ENCODE measurements at regions not wholly inside any gene's neighbourhood (a gene's known extent, or its start where the extent isn't known, plus 50 kb on each side); places are given as distances from the start of the nearest gene placed in this dataset.
"Not testable (repeated sequence)": the region's sequence is repeated elsewhere in the genome, so short reads cannot be mapped to it uniquely, and the experiment has no call there.

DNA sequence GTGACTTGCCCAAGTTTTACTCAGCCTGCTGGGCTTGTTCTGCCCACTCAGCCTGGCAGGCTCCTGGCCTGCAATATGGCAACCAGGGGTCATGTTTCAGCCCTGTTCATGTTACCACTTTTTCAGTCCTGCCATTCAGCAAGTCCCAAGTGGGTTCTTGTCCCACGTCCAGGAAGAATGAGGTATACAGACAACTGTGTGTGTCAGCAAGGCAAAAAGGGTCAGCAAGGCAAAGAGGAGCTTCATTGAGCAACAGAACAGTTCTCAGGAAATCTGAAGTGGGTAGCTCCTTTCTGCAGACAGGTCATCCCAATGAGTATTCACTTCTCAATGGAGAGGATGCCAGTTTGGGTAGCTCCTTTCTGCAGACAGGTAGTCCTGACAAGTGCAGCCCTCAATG, 1233.3 kb upstream of the B3GALT2 start:
- DNase-seq (ENCODE audit: low spot score): no peak

DNA sequence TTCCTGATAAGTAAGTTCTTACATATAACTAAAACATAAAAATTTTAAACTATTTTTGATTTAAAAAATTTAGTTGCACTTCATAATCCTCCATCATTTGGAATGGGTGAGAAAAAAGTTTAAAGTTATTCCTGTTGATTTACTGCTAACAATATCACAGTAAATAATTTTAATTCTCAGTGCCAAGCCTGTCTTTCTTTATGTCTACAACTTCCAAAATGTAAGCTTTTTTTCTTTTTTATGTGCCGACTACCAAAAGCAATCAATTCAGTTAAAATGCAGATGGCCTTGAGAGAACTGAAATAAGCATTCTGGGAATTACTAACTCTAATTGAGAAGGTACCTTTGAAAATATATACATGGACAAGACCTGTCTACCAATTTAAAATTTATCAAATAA, 1224.3 kb upstream of the B3GALT2 start:
- DNase-seq (ENCODE audit: low spot score): no peak

DNA sequence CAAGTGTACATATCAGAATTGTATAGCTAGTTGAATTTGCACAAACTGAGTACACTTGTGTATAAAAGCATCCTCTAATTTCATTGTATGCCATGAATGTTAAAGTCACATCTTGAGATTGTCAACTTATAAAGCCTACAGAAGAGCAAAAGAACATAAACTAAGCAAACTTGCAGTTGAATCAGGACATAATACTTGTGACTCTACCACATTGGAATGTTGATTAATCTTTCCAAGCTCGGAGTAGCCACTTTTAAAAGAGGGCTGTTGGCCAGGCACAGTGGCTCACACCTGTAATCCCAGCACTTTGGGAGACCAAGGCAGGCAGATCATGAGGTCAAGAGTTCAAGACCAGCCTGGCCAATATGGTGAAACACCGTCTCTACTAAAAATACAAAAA, 1220.8 kb upstream of the B3GALT2 start:
- not testable (repeated sequence) for DNase-seq (ENCODE audit: low spot score)

- peak; percentile 42 for DNase-seq (ENCODE audit: low spot score)
These were observed 1208.3 kb upstream of the B3GALT2 start for GRCh38 chr1:194394676-194395075.

GRCh38 chr1:194387531-194387930, 1201.1 kb upstream of the B3GALT2 start:
- no peak for DNase-seq (ENCODE audit: low spot score)

- no peak for DNase-seq (ENCODE audit: low spot score)
These were observed 1192.1 kb upstream of the B3GALT2 start for GRCh38 chr1:194378517-194378916.

- DNase-seq (ENCODE audit: low spot score): no peak
These were observed 1188.2 kb upstream of the B3GALT2 start for GRCh38 chr1:194374649-194375048.

GRCh38 chr1:194372266-194372665, 1185.9 kb upstream of the B3GALT2 start:
- DNase-seq (ENCODE audit: low spot score): peak; percentile 24

DNA sequence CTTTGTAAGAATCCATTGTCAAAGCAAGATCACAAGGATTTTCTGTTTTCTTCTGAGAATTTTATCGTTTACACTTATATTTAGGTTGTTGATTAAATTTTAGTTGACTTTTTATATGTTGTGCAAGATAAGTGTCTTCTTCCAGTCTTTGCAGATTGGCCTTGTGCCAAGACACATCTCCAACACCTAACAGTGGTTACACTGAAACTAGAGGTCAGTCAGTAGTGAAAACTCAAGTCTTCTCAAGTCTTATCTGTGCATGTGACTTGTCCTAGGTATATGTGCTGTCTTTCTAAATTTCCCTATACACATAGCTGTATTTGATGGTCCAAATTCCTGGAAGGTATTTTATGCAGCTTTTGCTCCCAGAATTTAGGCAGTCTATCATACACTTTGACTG, 1183.2 kb upstream of the B3GALT2 start:
- no peak for DNase-seq (ENCODE audit: low spot score)

DNA sequence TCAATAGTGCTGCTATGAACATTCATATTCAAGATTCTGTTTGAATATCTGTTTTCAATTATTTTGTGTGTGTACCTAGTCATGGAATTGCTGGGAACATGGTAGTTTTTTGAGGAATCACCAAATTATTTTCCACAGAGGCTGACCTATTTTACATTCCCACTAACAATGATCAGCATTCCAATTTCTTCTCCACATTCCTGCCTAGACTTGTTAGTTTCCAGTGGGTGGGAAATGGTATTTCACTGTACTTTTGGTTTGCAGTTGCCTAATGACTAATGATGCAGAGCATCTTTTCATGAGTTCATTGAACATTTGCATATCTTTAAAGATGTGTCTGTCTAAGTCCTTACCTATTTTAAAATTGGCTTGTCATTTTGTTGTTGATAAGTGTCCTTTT, 1182.6 kb upstream of the B3GALT2 start:
- DNase-seq (ENCODE audit: low spot score): no peak

GRCh38 chr1:194367121-194367520, 1180.7 kb upstream of the B3GALT2 start:
- DNase-seq (ENCODE audit: low spot score): no peak

GRCh38 chr1:194366705-194367104, 1180.3 kb upstream of the B3GALT2 start:
- no peak for DNase-seq (ENCODE audit: low spot score)

- no peak for DNase-seq (ENCODE audit: low spot score)
These were observed 1175.9 kb upstream of the B3GALT2 start for GRCh38 chr1:194362327-194362726.

DNA sequence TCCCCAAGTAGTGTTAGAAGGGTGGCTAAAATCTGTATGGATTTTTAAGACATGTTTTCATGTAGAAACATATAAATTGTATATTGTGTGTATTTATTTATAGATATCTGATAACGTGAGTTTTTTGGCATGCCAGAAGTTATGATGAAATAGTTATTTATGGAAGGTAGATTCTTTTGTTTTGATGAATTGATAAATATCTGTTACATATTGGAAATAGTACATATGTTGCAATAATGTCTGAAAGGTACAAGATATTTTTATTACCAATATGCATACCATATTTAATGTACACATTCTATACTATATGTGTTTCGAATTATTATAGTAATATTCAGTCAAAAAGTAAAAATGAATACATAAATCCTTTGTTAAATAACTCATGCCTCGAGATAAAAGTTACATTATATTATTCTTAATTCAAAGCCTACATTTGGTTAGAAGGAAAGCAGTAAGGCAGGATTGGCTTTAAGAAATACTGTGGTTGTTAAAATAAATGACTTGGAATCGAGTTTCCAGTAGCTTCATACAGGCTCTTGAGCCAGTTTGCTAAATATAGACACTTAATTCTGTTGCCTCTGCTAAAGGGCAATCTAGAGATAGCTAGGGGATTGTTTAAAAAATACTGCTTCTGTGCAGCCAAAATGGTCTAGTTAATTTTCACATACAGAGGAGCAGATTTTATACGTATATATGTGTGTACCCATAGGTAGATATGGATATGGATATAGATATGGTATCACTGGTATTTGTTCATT, 1175.1 kb upstream of the B3GALT2 start:
- DNase-seq (ENCODE audit: low spot score): no peak

DNA sequence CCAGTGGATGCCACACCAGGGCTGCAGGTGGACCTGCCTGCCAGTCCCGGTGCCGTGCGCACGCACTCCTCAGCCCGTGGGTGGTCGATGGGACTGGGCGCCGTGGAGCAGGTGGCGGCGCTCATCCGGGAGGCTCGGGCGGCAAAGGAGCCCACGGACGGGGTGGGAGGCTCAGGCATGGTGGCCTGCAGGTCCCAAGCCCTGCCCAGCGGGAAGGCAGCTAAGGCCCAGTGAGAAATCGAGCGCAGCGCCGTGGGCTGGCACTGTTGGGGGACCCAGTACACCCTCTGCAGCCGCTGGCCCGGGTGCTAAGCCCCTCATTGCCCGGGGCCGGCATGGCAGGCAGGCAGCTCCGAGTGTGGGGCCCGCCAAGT, 1171.8 kb upstream of the B3GALT2 start:
- DNase-seq (ENCODE audit: low spot score): no peak

GRCh38 chr1:194357573-194358207, 1171.3 kb upstream of the B3GALT2 start:
- not testable (repeated sequence) for DNase-seq (ENCODE audit: low spot score)

DNA sequence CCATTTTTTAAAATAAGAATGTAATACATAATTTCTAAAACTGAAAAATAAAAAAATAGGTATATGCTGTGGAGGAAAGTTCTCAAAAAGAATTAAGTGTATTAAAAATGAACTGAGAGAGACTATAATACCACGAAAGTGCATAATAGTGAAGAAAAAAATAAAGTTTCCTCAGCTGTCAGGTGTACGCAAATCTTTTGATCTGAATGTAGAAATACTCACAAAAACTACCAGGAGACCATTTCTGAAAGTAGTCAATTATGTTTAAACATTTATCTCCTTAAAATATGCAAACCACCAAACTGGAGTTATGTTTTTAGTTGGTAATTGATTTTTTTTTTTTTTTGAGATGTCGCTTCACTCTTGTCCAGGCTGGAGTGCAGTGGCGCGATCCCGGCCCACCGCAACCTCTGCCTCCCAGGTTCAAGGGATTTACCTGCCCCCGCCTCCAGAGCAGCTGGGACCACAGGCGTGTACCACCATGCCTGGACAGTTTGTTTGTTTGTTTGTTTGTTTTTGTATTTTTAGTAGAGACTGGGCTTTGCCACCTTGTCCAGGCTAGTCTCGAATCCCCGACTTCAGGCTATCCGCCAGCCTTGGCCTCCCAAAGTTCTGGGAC, 1169.2 kb upstream of the B3GALT2 start:
- DNase-seq (ENCODE audit: low spot score): no peak

GRCh38 chr1:194353121-194353520, 1166.7 kb upstream of the B3GALT2 start:
- no peak for DNase-seq (ENCODE audit: low spot score)

- no peak for DNase-seq (ENCODE audit: low spot score)
These were observed 1160.8 kb upstream of the B3GALT2 start for GRCh38 chr1:194347200-194347599.

DNA sequence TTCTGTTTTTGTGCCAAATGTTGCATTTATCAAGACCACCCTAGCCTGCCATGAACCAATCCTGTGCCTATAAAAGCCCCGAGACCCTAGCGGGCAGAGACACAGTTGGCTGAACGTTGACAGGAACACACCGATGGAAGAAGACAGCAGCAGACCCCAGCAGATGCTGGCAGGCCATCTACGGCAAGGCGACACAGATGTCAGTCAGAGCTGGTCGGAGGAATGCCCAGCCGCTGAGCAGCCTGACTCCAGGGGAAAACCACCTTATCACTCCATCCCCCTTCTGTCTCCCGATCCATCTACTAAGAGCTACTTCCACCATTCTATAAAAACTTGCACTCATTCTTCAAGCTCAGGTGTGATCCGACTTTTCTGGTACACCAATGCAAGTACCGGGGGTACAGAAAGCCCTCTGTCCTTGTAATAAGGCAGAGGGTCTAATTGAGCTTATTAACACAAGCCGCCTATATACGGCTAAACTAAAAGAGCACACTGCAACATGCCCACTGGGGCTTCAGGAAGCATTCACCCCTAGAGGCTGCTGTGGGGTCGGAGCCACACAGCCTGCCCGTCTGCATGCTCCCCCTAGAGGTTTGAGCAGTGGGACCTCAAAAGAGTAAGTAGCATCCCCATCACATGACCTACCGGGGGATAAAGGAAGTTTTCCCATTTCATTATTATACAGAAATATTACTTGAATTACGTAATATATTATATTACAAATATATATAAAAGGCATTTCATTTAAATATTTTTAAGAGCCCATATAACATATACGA, 1156.3 kb upstream of the B3GALT2 start:
- DNase-seq (ENCODE audit: low spot score): no peak

DNA sequence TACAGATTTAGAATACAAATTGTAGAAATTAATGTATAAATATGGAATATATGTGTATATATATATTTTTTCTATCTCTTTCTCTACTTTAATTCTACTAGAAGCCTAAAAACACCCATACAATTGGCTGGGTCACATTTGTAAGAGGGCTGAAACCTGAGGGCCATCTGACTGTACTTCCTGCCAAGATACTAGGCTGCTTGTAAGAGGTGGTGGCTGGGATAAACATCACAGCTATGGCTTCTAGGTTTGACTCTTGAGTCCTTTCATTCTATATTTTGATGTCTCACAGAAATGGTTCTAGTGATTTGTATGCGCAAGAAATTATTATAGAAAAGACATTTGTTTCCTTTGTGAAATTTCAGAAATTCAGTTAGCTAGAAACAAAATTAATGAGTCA, 1155.2 kb upstream of the B3GALT2 start:
- DNase-seq (ENCODE audit: low spot score): no peak

GRCh38 chr1:194339471-194339870, 1153.1 kb upstream of the B3GALT2 start:
- no peak for DNase-seq (ENCODE audit: low spot score)
